NCI-H748 (cell line): ENCODE measurements at regions not wholly inside any gene's neighbourhood (a gene's known extent, or its start where the extent isn't known, plus 50 kb on each side); places are given as distances from the start of the nearest gene placed in this dataset.

Experiments used
- DNase-seq: peaks from one replicate; lab custom pipeline; 2025; ENCODE audit not compliant: unreplicated experiment; lab: John Stamatoyannopoulos, UW

GRCh38 chr5:89282554-89283510, 399.8 kb upstream of the MEF2C start:
- no peak for DNase-seq

GRCh38 chr5:89281766-89282553, 399.0 kb upstream of the MEF2C start:
- no peak for DNase-seq

GRCh38 chr5:89281211-89281610, 398.2 kb upstream of the MEF2C start:
- no peak for DNase-seq

GRCh38 chr5:89280103-89281037, 397.4 kb upstream of the MEF2C start:
- DNase-seq: no peak

- no peak for DNase-seq
These were observed 396.5 kb upstream of the MEF2C start for GRCh38 chr5:89279391-89280036.

- no peak for DNase-seq
These were observed 394.8 kb upstream of the MEF2C start for GRCh38 chr5:89277816-89278215.

- DNase-seq: no peak
These were observed 393.8 kb upstream of the MEF2C start for GRCh38 chr5:89276566-89277305.

GRCh38 chr5:89275066-89275855, 392.3 kb upstream of the MEF2C start:
- DNase-seq: no peak

GRCh38 chr5:89273289-89273688, 390.3 kb upstream of the MEF2C start:
- DNase-seq: no peak

- DNase-seq: no peak
These were observed 387.9 kb upstream of the MEF2C start for GRCh38 chr5:89270901-89271300.

- no peak for DNase-seq
These were observed 386.7 kb upstream of the MEF2C start for GRCh38 chr5:89269721-89270120.

- DNase-seq: no peak
These were observed 385.5 kb upstream of the MEF2C start for GRCh38 chr5:89268460-89268859.

- no peak for DNase-seq
These were observed 384.8 kb upstream of the MEF2C start for GRCh38 chr5:89267788-89268187.

GRCh38 chr5:89265511-89266179, 382.7 kb upstream of the MEF2C start:
- no peak for DNase-seq

- no peak for DNase-seq
These were observed 380.9 kb upstream of the MEF2C start for GRCh38 chr5:89263846-89264245.

- no peak for DNase-seq
These were observed 379.0 kb upstream of the MEF2C start for GRCh38 chr5:89262030-89262429.

GRCh38 chr5:89260254-89260653, 377.3 kb upstream of the MEF2C start:
- no peak for DNase-seq

GRCh38 chr5:89255845-89256463, 373.0 kb upstream of the MEF2C start:
- peak; percentile 6 for DNase-seq
